HL-60 (cell line): ENCODE measurements at regions not wholly inside any gene's neighbourhood (a gene's known extent, or its start where the extent isn't known, plus 50 kb on each side); places are given as distances from the start of the nearest gene placed in this dataset.

Experiments
- DNase-seq, 2 experiments: peaks; one replicate each; pipeline ENCODE4 v3.0.0-alpha.2; 2010 to 2020; ENCODE audit warnings: low read depth in 1 of 2, low spot score in 1 of 2
- H3K27ac ChIP-seq: fragments of 250-450 bp; sonication (Bioruptor Pico); replicated peaks from 2 replicates; pipeline ENCODE4 v1.5.1; 2020; ENCODE audit warnings: mild to moderate bottlenecking, moderate library complexity
- H3K27me3 ChIP-seq: fragments of 250-450 bp; sonication (Bioruptor Pico); 2 replicates; pipeline ENCODE4 v1.5.1; 2021; ENCODE audit warnings: mild to moderate bottlenecking, moderate library complexity; ENCODE audit not compliant: insufficient read depth, poor library complexity, severe bottlenecking
- H3K4me3 ChIP-seq: replicated peaks from 2 replicates; pipeline ENCODE4 v1.5.1; 2011; ENCODE audit warnings: mild to moderate bottlenecking, control low read depth, low read length; ENCODE audit not compliant: insufficient read depth
- CTCF ChIP-seq: IDR thresholded peaks from one replicate; pipeline ENCODE4 v1.5.1; 2011; ENCODE audit warnings: low read length, control low read depth, inconsistent platforms; ENCODE audit not compliant: insufficient read depth
- GABPA ChIP-seq: IDR thresholded peaks from 2 replicates; pipeline ENCODE4 v1.6.1; 2012; ENCODE audit warnings: low read depth
- POLR2AphosphoS5 ChIP-seq: IDR thresholded peaks from 2 replicates; pipeline ENCODE4 v1.6.1; 2012; ENCODE audit warnings: low read depth
- SPI1 ChIP-seq: IDR thresholded peaks from 2 replicates; pipeline ENCODE4 v1.6.1; 2012; ENCODE audit warnings: low read depth, mild to moderate bottlenecking, borderline replicate concordance
- TF ChIP-seq, protein P1 (sequence below): IDR thresholded peaks from 2 replicates; pipeline ENCODE4 v1.6.1; 2012; ENCODE audit warnings: low read depth; ENCODE audit not compliant: insufficient replicate concordance

GRCh38 chr10:121221072-121221471 is 369.9 kb downstream of the WDR11 start:
- no peak for DNase-seq
- TF ChIP-seq, protein P1, sequence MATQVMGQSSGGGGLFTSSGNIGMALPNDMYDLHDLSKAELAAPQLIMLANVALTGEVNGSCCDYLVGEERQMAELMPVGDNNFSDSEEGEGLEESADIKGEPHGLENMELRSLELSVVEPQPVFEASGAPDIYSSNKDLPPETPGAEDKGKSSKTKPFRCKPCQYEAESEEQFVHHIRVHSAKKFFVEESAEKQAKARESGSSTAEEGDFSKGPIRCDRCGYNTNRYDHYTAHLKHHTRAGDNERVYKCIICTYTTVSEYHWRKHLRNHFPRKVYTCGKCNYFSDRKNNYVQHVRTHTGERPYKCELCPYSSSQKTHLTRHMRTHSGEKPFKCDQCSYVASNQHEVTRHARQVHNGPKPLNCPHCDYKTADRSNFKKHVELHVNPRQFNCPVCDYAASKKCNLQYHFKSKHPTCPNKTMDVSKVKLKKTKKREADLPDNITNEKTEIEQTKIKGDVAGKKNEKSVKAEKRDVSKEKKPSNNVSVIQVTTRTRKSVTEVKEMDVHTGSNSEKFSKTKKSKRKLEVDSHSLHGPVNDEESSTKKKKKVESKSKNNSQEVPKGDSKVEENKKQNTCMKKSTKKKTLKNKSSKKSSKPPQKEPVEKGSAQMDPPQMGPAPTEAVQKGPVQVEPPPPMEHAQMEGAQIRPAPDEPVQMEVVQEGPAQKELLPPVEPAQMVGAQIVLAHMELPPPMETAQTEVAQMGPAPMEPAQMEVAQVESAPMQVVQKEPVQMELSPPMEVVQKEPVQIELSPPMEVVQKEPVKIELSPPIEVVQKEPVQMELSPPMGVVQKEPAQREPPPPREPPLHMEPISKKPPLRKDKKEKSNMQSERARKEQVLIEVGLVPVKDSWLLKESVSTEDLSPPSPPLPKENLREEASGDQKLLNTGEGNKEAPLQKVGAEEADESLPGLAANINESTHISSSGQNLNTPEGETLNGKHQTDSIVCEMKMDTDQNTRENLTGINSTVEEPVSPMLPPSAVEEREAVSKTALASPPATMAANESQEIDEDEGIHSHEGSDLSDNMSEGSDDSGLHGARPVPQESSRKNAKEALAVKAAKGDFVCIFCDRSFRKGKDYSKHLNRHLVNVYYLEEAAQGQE: no peak
- TF ChIP-seq POLR2AphosphoS5: no peak
- no peak for TF ChIP-seq GABPA
- TF ChIP-seq CTCF: no peak
- no peak for TF ChIP-seq SPI1
- H3K27me3 ChIP-seq: no peaks in the 10 kb centered on the region
- no peak overlapping the region for H3K4me3 ChIP-seq
- H3K27ac ChIP-seq: no peak overlapping the region

GRCh38 chr10:121221991-121222390 is 370.8 kb downstream of the WDR11 start:
- DNase-seq: no peak
- Histone ChIP-seq H3K27ac (no peak overlapping the region), H3K27me3 (no peaks in the 10 kb centered on the region), H3K4me3 (no peak overlapping the region)
- TF ChIP-seq POLR2AphosphoS5: no peak

DNA sequence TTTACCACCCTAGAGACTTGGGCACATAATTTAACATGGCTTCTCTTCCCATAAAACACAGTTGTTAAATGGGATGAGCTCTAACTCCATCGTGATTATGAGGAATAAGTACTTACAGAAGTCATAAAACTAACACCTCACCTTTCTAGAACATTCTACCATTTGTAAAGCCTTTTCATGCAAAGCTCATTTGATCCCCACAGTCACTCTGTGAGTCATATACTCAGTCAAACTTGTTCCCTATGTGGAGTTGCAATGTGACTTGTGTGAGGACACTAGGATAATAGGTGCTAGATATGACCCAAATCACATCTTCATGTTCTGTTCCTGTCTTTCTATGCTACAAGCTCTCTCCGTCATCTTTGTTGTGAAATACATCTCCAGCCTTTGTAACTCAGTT is 371.7 kb downstream of the WDR11 start:
- Histone ChIP-seq H3K4me3 (no peak overlapping the region), H3K27me3 (no peaks in the 10 kb centered on the region), H3K27ac (no peak overlapping the region)
- TF ChIP-seq POLR2AphosphoS5: no peak
- DNase-seq: no peak

- Histone ChIP-seq H3K27me3 (no peaks in the 10 kb centered on the region), H3K27ac (no peak overlapping the region), H3K4me3 (no peak overlapping the region)
- no peak for DNase-seq
- no peak for TF ChIP-seq CTCF
- TF ChIP-seq, protein P1: no peak
- TF ChIP-seq POLR2AphosphoS5: no peak
- TF ChIP-seq SPI1: no peak
- no peak for TF ChIP-seq GABPA
These were observed 367.2 kb downstream of the FGFR2 start for GRCh38 chr10:121231079-121231478.

GRCh38 chr10:121232494-121232893 is 365.8 kb downstream of the FGFR2 start:
- H3K27ac ChIP-seq: no peak overlapping the region
- H3K4me3 ChIP-seq: no peak overlapping the region
- no peaks in the 10 kb centered on the region for H3K27me3 ChIP-seq
- TF ChIP-seq SPI1 (no peak), CTCF (no peak), GABPA (no peak), POLR2AphosphoS5 (no peak)
- TF ChIP-seq, protein P1: no peak
- no peak for DNase-seq
